Adrenal gland (tissue), 5 donors: ENCODE measurements at regions not wholly inside any gene's neighbourhood (a gene's known extent, or its start where the extent isn't known, plus 50 kb on each side); places are given as distances from the start of the nearest gene placed in this dataset.

Experiments used
- POLR2A ChIP-seq, 2 donors: fragments of 450-650 bp; IDR thresholded peaks; one replicate each; pipeline ENCODE4 v1.6.1; 2017; ENCODE audit warnings: antibody characterized with exemption in 2 of 2, mild to moderate bottlenecking in 2 of 2, moderate library complexity in 1 of 2
- TF ChIP-seq, protein P1 (sequence below), 6 experiments: fragments of 450-650 bp in 4 of 6; fragments of 200-600 bp in 2 of 6; sonication (generic) in 1 of 6; IDR thresholded peaks; 1 replicate in 5 of 6; 2 replicates in 1 of 6; pipeline versions ENCODE4 v1.5.1 to v1.8.0; 2016 to 2021; ENCODE audit warnings: antibody characterized with exemption in 6 of 6, mild to moderate bottlenecking in 2 of 6, moderate library complexity in 1 of 6
- donor health status: DM: no; HTN: no; CAD: no.

DNA sequence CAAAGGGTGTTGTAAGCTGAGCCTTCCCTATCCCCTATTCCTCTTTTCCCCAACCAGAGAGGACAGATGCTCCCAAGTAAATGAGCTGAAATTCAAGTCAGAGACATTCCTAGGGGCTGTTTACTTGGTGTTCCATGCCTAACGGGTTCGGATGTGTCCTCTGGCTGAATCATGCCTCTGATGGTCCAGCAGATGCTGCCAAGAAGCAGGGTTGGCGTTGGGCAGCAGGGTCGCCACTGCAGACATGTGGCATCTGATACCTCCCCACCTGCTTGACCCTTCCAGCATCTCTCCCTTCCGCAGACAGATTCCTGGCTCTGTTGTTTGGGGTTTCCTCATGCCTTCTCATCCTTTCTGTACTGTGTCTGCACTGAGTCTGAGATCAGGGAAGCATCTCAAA, 108.3 kb downstream of the HNRNPLL start:
- TF ChIP-seq, protein P1, sequence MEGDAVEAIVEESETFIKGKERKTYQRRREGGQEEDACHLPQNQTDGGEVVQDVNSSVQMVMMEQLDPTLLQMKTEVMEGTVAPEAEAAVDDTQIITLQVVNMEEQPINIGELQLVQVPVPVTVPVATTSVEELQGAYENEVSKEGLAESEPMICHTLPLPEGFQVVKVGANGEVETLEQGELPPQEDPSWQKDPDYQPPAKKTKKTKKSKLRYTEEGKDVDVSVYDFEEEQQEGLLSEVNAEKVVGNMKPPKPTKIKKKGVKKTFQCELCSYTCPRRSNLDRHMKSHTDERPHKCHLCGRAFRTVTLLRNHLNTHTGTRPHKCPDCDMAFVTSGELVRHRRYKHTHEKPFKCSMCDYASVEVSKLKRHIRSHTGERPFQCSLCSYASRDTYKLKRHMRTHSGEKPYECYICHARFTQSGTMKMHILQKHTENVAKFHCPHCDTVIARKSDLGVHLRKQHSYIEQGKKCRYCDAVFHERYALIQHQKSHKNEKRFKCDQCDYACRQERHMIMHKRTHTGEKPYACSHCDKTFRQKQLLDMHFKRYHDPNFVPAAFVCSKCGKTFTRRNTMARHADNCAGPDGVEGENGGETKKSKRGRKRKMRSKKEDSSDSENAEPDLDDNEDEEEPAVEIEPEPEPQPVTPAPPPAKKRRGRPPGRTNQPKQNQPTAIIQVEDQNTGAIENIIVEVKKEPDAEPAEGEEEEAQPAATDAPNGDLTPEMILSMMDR (IDR thresholded peaks at IDR 0.05), result no peak
- TF ChIP-seq POLR2A (IDR thresholded peaks at IDR 0.05), result no peak
